Caco-2 (cell line): ENCODE measurements at regions not wholly inside any gene's neighbourhood (a gene's known extent, or its start where the extent isn't known, plus 50 kb on each side); places are given as distances from the start of the nearest gene placed in this dataset.

Experiments
- BruUV-seq: library from RNA; stranded (reverse); fragments of 400-500 nt; replicated peaks from 2 replicates; lab custom pipeline; 2021; lab: Mats Ljungman, UMichigan
- CTCF ChIA-PET: fragments of 300-600 bp; sonication (Branson Sonifier 250); formaldehyde crosslinking; loops from one replicate; lab custom pipeline; 2022; ENCODE audit warnings: antibody characterized with exemption; lab: Charles Lee
- POLR2A ChIA-PET: fragments of 300-600 bp; sonication (Branson Sonifier 250); formaldehyde crosslinking; loops from one replicate; lab custom pipeline; 2022; ENCODE audit warnings: antibody characterized with exemption; lab: Charles Lee
- DNase-seq, 2 experiments: peaks; one replicate each; pipeline versions ENCODE4 v3.0.0 to v3.0.0-alpha.2; 2020 to 2022
- H3K27me3 ChIP-seq: replicated peaks from 2 replicates; pipeline ENCODE4 v1.6.0; 2011; ENCODE audit warnings: low read length; ENCODE audit not compliant: control insufficient read depth, insufficient read depth
- H3K36me3 ChIP-seq: 2 replicates; pipeline ENCODE4 v1.5.1; 2011; ENCODE audit warnings: low read length; ENCODE audit not compliant: control insufficient read depth, insufficient read depth
- H3K4me1 ChIP-seq: fragments of 250-450 bp; sonication (Bioruptor Pico); 2 replicates; pipeline ENCODE4 v1.5.1; 2020; ENCODE audit warnings: mild to moderate bottlenecking
- H3K4me3 ChIP-seq: 2 replicates; pipeline ENCODE4 v1.5.1; 2011; ENCODE audit warnings: low read depth, mild to moderate bottlenecking, control low read depth, low read length
- H3K9me3 ChIP-seq: fragments of 250-450 bp; sonication (Bioruptor Pico); 2 replicates; pipeline ENCODE4 v1.5.1; 2020; ENCODE audit warnings: mild to moderate bottlenecking, moderate library complexity
- H3K27ac Mint-ChIP-seq: one replicate; pipeline ENCODE4 v1.8.0; 2022; ENCODE audit warnings: mixed read lengths; ENCODE audit not compliant: unreplicated experiment
- H3K27me3 Mint-ChIP-seq: one replicate; pipeline ENCODE4 v1.8.0; 2022; ENCODE audit warnings: mixed read lengths; ENCODE audit not compliant: insufficient read depth, unreplicated experiment
- H3K36me3 Mint-ChIP-seq: one replicate; pipeline ENCODE4 v1.8.0; 2022; ENCODE audit warnings: mild to moderate bottlenecking, mixed read lengths; ENCODE audit not compliant: insufficient read depth, unreplicated experiment
- H3K4me1 Mint-ChIP-seq: one replicate; pipeline ENCODE4 v1.8.0; 2022; ENCODE audit warnings: low read depth, mixed read lengths; ENCODE audit not compliant: unreplicated experiment
- H3K4me3 Mint-ChIP-seq: one replicate; pipeline ENCODE4 v1.8.0; 2022; ENCODE audit warnings: mild to moderate bottlenecking, moderate library complexity, mixed read lengths; ENCODE audit not compliant: unreplicated experiment
- H3K9me3 Mint-ChIP-seq: one replicate; pipeline ENCODE4 v1.8.0; 2022; ENCODE audit warnings: mixed read lengths; ENCODE audit not compliant: unreplicated experiment
- CTCF ChIP-seq, 2 experiments: fragments of 200-600 bp in 1 of 2; IDR thresholded peaks; 1 replicate in 1 of 2; 2 replicates in 1 of 2; pipeline versions ENCODE4 v1.5.1 to v1.8.0; 2011 to 2022; ENCODE audit warnings: antibody characterized with exemption in 1 of 2, control low read depth in 1 of 2, inconsistent platforms in 1 of 2, low read depth in 1 of 2, low read length in 1 of 2, mild to moderate bottlenecking in 1 of 2, moderate library complexity in 1 of 2; ENCODE audit not compliant: insufficient read depth in 1 of 2, severe bottlenecking in 1 of 2, unreplicated experiment in 1 of 2
- intact Hi-C: fragments of 100-400 bp; cut with micrococcal nuclease; formaldehyde crosslinking; loops from one replicate; pipeline ENCODE4 v1.10.0; 2022; ENCODE audit not compliant: unreplicated experiment

- ChIA-PET POLR2A (no interaction called here), CTCF (no interaction called here)
- H3K27me3 Mint-ChIP-seq = no peaks in the 10 kb centered on the region
- H3K4me1 ChIP-seq = no peaks in the 10 kb centered on the region
- no peaks in the 10 kb centered on the region for H3K9me3 Mint-ChIP-seq
- H3K4me1 Mint-ChIP-seq = no peaks in the 10 kb centered on the region
- no TSS peak for BruUV-seq
- no peaks in the 10 kb centered on the region for H3K36me3 ChIP-seq
- no peak overlapping the region for H3K4me3 Mint-ChIP-seq
- no peak overlapping the region for H3K27ac Mint-ChIP-seq
- H3K27me3 ChIP-seq = no peaks in the 10 kb centered on the region
- no peak overlapping the region for H3K4me3 ChIP-seq
- TF ChIP-seq CTCF (IDR thresholded peaks at IDR 0.05; ENCODE audit: insufficient read depth in 1 of 2, low read depth in 1 of 2, low read length in 1 of 2, severe bottlenecking in 1 of 2, unreplicated experiment in 1 of 2) = no peak
- intact Hi-C loops = no loop called here
- H3K36me3 Mint-ChIP-seq = no peaks in the 10 kb centered on the region
- no peaks in the 10 kb centered on the region for H3K9me3 ChIP-seq
- DNase-seq = no peak
Observed at GRCh38 chr15:23846218-23846617, 159.1 kb upstream of the NDN start.

GRCh38 chr15:23850666-23851065, 163.6 kb upstream of the NDN start:
- Mint-ChIP-seq H3K4me3 (no peak overlapping the region), H3K9me3 (no peaks in the 10 kb centered on the region), H3K27ac (no peak overlapping the region), H3K4me1 (no peaks in the 10 kb centered on the region), H3K27me3 (peaks cover 3% of the 10 kb centered on the region), H3K36me3 (no peaks in the 10 kb centered on the region)
- TF ChIP-seq CTCF (IDR thresholded peaks at IDR 0.05; ENCODE audit: insufficient read depth in 1 of 2, low read depth in 1 of 2, low read length in 1 of 2, severe bottlenecking in 1 of 2, unreplicated experiment in 1 of 2) = no peak
- POLR2A ChIA-PET = no interaction called here
- CTCF ChIA-PET = no interaction called here
- Histone ChIP-seq H3K36me3 (no peaks in the 10 kb centered on the region), H3K9me3 (no peaks in the 10 kb centered on the region), H3K27me3 (no peaks in the 10 kb centered on the region), H3K4me1 (no peaks in the 10 kb centered on the region), H3K4me3 (no peak overlapping the region)
- DNase-seq = no peak
- intact Hi-C loops = no loop called here
- no TSS peak for BruUV-seq

GRCh38 chr15:23851921-23852320, 164.8 kb upstream of the NDN start:
- ChIA-PET POLR2A (no interaction called here), CTCF (no interaction called here)
- Histone ChIP-seq H3K9me3 (no peaks in the 10 kb centered on the region), H3K4me1 (no peaks in the 10 kb centered on the region), H3K36me3 (no peaks in the 10 kb centered on the region), H3K27me3 (no peaks in the 10 kb centered on the region), H3K4me3 (no peak overlapping the region)
- H3K27me3 Mint-ChIP-seq = peaks cover 4% of the 10 kb centered on the region
- no peak overlapping the region for H3K27ac Mint-ChIP-seq
- intact Hi-C loops = no loop called here
- no peaks in the 10 kb centered on the region for H3K9me3 Mint-ChIP-seq
- H3K36me3 Mint-ChIP-seq = no peaks in the 10 kb centered on the region
- no peak for TF ChIP-seq CTCF (IDR thresholded peaks at IDR 0.05; ENCODE audit: insufficient read depth in 1 of 2, low read depth in 1 of 2, low read length in 1 of 2, severe bottlenecking in 1 of 2, unreplicated experiment in 1 of 2)
- DNase-seq = no peak
- no peaks in the 10 kb centered on the region for H3K4me1 Mint-ChIP-seq
- no peak overlapping the region for H3K4me3 Mint-ChIP-seq
- no TSS peak for BruUV-seq
